ENCODE measurements at regions not wholly inside any gene's neighbourhood (a gene's known extent, or its start where the extent isn't known, plus 50 kb on each side); places are given as distances from the start of the nearest gene placed in this dataset.

DNA sequence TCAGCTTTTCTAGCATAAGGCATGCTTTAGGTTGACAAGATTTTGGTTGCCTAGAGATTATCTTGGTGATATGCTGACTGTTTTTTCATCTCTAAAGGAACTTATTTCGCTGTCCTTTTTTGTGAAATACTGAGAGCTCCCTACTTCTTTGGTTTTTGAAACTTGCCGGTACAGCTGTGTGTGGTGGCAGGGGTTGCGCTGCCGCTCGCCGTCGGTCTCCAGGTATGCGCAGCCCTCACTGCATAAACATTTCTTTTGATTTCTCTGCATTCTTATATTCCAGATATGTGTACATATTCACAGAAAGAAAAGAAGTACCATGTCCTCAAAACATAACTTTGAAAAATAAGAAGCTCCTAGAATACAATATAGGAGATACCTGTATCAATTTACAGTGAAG, 106.4 kb upstream of the SYNDIG1 start:
- Histone ChIP-seq H3K27me3 (ENCODE audit: control insufficient read depth in 1 of 2, insufficient read depth in 2 of 2, low read length in 2 of 2) (no peaks in the 10 kb centered on the region), H3K9me3 (ENCODE audit: control insufficient read depth in 1 of 2, insufficient read depth in 1 of 2, low read length in 2 of 2) (peaks cover 0 to 5% of the 10 kb centered on the region in 2 experiments), H3K4me3 (ENCODE audit: low read length) (no peak overlapping the region), H3K27ac (ENCODE audit: low read depth in 1 of 2, low read length in 2 of 2) (no peak overlapping the region), H3K4me1 (ENCODE audit: insufficient read depth, low read length) (no peaks in the 10 kb centered on the region), H3K36me3 (ENCODE audit: insufficient read depth, low read length) (no peaks in the 10 kb centered on the region)
- Mint-ChIP-seq H3K27ac (no peak overlapping the region), H3K4me3 (no peak overlapping the region), H3K27me3 (no peaks in the 10 kb centered on the region), H3K36me3 (ENCODE audit: low read depth) (no peaks in the 10 kb centered on the region), H3K9me3 (peaks cover 5% of the 10 kb centered on the region), H3K4me1 (ENCODE audit: low read depth) (no peaks in the 10 kb centered on the region)
- ATAC-seq (ENCODE audit: poor library complexity), result no peak
- intact Hi-C loops (cut with DNase I, micrococcal nuclease), result no loop called here
- CTCF ChIA-PET, result no interaction called here
- TF ChIP-seq, protein P1, sequence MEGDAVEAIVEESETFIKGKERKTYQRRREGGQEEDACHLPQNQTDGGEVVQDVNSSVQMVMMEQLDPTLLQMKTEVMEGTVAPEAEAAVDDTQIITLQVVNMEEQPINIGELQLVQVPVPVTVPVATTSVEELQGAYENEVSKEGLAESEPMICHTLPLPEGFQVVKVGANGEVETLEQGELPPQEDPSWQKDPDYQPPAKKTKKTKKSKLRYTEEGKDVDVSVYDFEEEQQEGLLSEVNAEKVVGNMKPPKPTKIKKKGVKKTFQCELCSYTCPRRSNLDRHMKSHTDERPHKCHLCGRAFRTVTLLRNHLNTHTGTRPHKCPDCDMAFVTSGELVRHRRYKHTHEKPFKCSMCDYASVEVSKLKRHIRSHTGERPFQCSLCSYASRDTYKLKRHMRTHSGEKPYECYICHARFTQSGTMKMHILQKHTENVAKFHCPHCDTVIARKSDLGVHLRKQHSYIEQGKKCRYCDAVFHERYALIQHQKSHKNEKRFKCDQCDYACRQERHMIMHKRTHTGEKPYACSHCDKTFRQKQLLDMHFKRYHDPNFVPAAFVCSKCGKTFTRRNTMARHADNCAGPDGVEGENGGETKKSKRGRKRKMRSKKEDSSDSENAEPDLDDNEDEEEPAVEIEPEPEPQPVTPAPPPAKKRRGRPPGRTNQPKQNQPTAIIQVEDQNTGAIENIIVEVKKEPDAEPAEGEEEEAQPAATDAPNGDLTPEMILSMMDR (IDR thresholded peaks at IDR 0.05), result no peak
- POLR2A ChIA-PET, result no interaction called here
- no peak for DNase-seq

DNA sequence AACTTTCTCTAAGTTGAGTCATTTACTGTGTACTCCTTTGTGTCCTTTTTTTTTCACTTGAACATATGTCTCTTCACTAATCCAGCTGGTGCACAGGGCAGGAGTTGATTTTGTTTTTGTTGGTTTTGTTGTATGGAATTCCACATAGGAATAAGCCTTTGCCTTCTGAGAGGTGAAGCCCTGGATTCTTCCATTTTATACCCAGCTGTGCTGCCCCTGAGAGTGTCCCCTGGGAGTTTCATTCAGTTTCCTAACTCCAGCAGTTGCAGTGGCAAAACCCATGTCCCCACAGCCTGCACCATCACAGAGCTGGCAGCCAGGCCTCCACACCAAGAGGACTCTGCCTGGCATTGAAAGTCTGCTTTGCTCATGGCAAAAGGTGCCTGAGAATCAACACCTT, 107.3 kb upstream of the SYNDIG1 start:
- Mint-ChIP-seq H3K9me3 (peaks cover 5% of the 10 kb centered on the region), H3K27me3 (no peaks in the 10 kb centered on the region), H3K36me3 (ENCODE audit: low read depth) (no peaks in the 10 kb centered on the region), H3K4me3 (no peak overlapping the region), H3K4me1 (ENCODE audit: low read depth) (no peaks in the 10 kb centered on the region), H3K27ac (no peak overlapping the region)
- TF ChIP-seq, protein P1 (IDR thresholded peaks at IDR 0.05), result no peak
- H3K36me3 ChIP-seq (ENCODE audit: insufficient read depth, low read length), result no peaks in the 10 kb centered on the region
- H3K27ac ChIP-seq (ENCODE audit: low read depth in 1 of 2, low read length in 2 of 2), result no peak overlapping the region
- H3K4me1 ChIP-seq (ENCODE audit: insufficient read depth, low read length), result no peaks in the 10 kb centered on the region
- H3K27me3 ChIP-seq (ENCODE audit: control insufficient read depth in 1 of 2, insufficient read depth in 2 of 2, low read length in 2 of 2), result no peaks in the 10 kb centered on the region
- intact Hi-C loops (cut with DNase I, micrococcal nuclease), result no loop called here
- ChIA-PET CTCF (no interaction called here), POLR2A (no interaction called here)
- no peak for DNase-seq
- H3K9me3 ChIP-seq (ENCODE audit: control insufficient read depth in 1 of 2, insufficient read depth in 1 of 2, low read length in 2 of 2), result peaks cover 0 to 5% of the 10 kb centered on the region in 2 experiments
- no peak overlapping the region for H3K4me3 ChIP-seq (ENCODE audit: low read length)
- ATAC-seq (ENCODE audit: poor library complexity), result no peak

DNA sequence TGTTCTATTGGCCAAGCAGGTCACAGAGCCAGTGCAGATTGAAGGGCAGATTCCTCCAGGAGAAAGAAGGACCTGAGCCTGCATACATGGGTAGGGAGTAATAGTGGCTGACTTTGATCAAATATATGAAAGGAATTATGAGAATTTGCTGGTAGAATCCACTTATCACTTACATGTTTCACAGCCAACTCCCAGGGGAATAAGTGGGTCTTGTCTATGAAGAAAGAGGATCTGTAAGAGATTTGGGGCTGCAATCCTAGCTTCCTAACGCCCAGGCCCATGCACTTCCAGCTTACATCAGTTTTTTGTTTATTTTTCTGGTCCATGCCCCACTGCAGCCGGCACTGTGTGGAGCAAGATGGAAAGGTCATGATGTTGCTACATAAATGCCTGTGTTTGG, 107.9 kb upstream of the SYNDIG1 start:
- Histone ChIP-seq H3K36me3 (ENCODE audit: insufficient read depth, low read length) (no peaks in the 10 kb centered on the region), H3K4me3 (ENCODE audit: low read length) (no peak overlapping the region), H3K4me1 (ENCODE audit: insufficient read depth, low read length) (no peaks in the 10 kb centered on the region), H3K27ac (ENCODE audit: low read depth in 1 of 2, low read length in 2 of 2) (no peak overlapping the region), H3K9me3 (ENCODE audit: control insufficient read depth in 1 of 2, insufficient read depth in 1 of 2, low read length in 2 of 2) (peaks cover 0 to 5% of the 10 kb centered on the region in 2 experiments), H3K27me3 (ENCODE audit: control insufficient read depth in 1 of 2, insufficient read depth in 2 of 2, low read length in 2 of 2) (no peaks in the 10 kb centered on the region)
- TF ChIP-seq, protein P1 (IDR thresholded peaks at IDR 0.05), result no peak
- H3K27ac Mint-ChIP-seq, result no peak overlapping the region
- ChIA-PET CTCF (no interaction called here), POLR2A (no interaction called here)
- no peaks in the 10 kb centered on the region for H3K36me3 Mint-ChIP-seq (ENCODE audit: low read depth)
- no peaks in the 10 kb centered on the region for H3K4me1 Mint-ChIP-seq (ENCODE audit: low read depth)
- no peaks in the 10 kb centered on the region for H3K27me3 Mint-ChIP-seq
- DNase-seq, result no peak
- ATAC-seq (ENCODE audit: poor library complexity), result no peak
- intact Hi-C loops (cut with DNase I, micrococcal nuclease), result no loop called here
- H3K4me3 Mint-ChIP-seq, result no peak overlapping the region
- H3K9me3 Mint-ChIP-seq, result peaks cover 5% of the 10 kb centered on the region

Measured in CD4-positive, alpha-beta T cell (primary cell).